Astrocyte of the cerebellum (primary cell): ENCODE measurements at regions not wholly inside any gene's neighbourhood (a gene's known extent, or its start where the extent isn't known, plus 50 kb on each side); places are given as distances from the start of the nearest gene placed in this dataset.

Experiments used
- DNase-seq: peaks from one replicate; pipeline ENCODE4 v3.0.0-alpha.2; 2011; ENCODE audit warnings: low read depth
- H3K4me3 ChIP-seq: 2 replicates; pipeline ENCODE4 v1.5.1; 2011; ENCODE audit warnings: mild to moderate bottlenecking, low read depth, low read length, moderate library complexity
- in situ Hi-C: cut with HindIII; loops from 2 replicates; pipeline ENCODE4 v1.10.0; 2017; ENCODE audit warnings: low sequenced_read_pairs
- TF ChIP-seq, protein P1 (sequence below): IDR thresholded peaks from 2 replicates; pipeline ENCODE4 v1.5.1; 2012; ENCODE audit warnings: low read length, low read depth, moderate library complexity, mild to moderate bottlenecking; ENCODE audit errors: missing control alignments

DNA sequence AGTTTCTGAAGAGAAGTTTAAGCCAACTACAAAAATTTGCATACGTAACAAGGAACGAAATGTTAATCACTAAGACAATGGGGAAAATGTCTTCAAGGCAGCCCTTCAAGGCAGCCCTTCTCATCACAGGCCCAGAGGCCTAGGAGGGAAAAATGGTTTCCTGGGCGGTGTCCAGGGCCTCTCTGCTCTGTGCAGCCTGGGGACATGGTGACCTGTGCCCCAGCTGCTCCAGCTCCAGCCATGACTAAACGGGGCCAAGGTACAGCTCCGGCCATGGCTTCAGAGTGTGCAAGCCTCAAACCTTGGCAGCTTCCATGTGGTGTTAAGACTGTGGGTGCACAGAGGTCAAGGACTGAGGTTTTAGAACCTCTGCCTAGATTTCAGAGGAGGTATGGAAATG is 325.1 kb downstream of the FRK start:
- DNase-seq, result no peak
- in situ Hi-C loops, result no loop called here
- TF ChIP-seq, protein P1, sequence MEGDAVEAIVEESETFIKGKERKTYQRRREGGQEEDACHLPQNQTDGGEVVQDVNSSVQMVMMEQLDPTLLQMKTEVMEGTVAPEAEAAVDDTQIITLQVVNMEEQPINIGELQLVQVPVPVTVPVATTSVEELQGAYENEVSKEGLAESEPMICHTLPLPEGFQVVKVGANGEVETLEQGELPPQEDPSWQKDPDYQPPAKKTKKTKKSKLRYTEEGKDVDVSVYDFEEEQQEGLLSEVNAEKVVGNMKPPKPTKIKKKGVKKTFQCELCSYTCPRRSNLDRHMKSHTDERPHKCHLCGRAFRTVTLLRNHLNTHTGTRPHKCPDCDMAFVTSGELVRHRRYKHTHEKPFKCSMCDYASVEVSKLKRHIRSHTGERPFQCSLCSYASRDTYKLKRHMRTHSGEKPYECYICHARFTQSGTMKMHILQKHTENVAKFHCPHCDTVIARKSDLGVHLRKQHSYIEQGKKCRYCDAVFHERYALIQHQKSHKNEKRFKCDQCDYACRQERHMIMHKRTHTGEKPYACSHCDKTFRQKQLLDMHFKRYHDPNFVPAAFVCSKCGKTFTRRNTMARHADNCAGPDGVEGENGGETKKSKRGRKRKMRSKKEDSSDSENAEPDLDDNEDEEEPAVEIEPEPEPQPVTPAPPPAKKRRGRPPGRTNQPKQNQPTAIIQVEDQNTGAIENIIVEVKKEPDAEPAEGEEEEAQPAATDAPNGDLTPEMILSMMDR, result no peak
- H3K4me3 ChIP-seq, result no peak overlapping the region

DNA sequence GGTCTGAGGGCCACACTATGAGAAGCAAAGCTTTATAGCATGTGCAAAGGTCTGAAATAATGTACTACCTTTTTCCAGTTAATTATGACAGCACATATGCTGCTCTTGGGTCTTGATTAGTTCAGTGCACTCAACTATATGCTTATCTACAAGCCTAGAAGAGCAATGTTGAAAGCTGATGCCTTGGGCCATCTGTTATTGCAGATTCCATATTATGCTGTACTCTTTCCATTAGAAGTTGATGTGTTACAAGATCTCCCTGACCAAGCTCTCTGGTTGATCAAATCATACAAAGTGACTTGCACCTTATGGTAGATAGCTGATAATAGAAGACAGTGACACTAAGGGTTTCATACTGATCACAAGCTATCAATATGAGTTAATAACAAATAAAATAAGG is 327.3 kb downstream of the FRK start:
- no peak overlapping the region for H3K4me3 ChIP-seq

DNA sequence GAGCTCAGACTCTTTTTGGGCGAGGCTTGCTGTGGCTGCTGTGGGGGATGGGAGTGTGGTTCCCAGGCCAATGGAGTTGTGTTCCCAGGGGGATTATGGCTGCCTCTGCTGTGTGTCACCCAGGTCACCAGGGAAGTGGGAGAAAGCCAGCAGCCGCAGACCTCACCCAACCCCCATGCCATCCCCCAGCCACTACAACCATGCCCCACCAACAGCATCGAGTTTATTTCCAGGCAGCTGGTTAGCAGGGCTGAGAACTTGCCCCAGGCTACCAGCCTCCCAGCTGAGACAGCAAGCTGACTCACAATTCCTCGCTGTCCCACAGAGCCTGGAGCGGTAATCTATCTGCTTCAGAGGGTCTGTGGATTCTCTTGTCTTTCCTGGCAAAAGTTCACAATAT is 331.7 kb downstream of the FRK start:
- H3K4me3 ChIP-seq, result no peak overlapping the region
- no peak for DNase-seq
- TF ChIP-seq, protein P1, result no peak
- in situ Hi-C loops, result no loop called here

More for the DNA sequence above, 327.3 kb downstream of the FRK start:
- TF ChIP-seq, protein P1, result no peak
- in situ Hi-C loops, result no loop called here
- DNase-seq, result no peak

DNA sequence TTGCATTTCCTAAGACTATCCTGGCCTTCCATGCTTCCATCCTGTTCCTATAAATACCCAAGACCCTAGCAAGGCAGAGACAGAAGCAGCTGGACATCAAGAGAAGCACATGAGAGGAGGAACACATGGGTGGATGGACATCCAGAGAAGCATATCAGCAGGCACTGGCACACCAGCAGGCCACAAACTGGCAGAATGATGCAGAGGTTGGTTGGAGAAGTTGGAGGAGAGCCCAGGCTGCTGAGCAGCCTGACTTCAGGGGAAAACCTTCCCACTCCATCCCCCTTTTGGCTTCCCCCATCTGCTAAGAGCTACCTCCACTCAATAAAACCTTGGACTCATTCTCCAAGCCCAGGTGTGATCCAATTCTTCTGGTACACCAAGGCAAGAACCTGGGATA is 332.5 kb downstream of the FRK start:
- TF ChIP-seq, protein P1, result no peak
- no peak for DNase-seq
- H3K4me3 ChIP-seq, result no peak overlapping the region
- in situ Hi-C loops, result no loop called here

DNA sequence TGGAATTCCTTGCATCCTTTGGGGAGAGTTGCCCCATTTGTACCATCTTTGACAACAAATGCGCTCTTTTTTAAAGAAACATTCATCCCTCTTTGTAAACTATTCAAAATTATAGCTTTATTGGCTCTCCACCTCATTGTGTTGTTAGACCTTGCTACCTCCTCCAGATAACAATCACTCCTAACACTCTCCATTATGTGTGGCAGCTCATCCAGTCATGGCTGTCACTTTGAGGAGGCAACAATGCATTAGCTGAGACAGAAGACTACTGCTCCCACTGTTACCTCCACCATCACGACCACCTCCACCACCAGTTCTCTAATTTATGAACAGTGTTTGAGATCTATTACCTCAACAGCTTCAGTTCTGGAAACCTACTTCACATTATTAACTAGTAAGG is 339.1 kb downstream of the FRK start:
- TF ChIP-seq, protein P1, result no peak
- no peak for DNase-seq
- in situ Hi-C loops, result no loop called here
- no peak overlapping the region for H3K4me3 ChIP-seq

DNA sequence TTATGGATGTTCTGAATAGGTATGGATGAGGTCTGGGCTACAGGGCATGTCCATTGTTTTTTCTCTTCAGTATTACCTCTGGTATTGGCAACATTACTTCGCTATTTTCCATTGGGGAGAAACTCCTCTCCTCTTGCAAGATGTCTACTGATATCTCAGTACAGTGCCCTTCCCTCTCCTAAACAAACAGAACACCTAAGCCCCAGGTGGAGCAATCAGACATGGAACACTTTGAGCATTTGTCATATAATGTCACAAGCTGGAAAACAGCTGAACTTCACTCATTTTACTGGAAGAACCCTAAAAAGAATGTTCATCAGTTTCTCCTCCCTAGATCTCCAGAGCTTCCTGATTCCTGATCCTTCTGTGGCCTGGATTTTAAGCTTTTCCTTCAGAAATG is 339.8 kb downstream of the FRK start:
- in situ Hi-C loops, result no loop called here
- no peak for DNase-seq
- TF ChIP-seq, protein P1, result no peak
- H3K4me3 ChIP-seq, result no peak overlapping the region

DNA sequence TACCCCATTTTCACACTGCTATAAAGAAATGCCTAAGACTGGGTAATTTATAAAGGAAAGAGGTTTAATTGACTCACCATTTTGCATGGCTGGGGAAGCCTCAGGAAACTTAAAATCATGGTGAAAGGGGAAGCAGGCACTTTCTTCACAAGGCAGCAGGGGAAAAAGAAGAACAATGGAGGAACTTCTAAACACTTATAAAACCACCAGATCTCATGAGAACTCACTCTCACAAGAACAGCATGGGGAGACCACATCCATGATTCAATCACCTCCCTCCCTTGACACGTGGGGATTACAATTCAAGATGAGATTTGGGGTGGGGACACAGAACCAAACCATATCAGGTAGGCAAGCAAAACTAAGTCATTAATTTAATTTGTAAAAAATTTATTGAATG is 343.2 kb downstream of the FRK start:
- no peak for DNase-seq
- H3K4me3 ChIP-seq, result no peak overlapping the region
- in situ Hi-C loops, result no loop called here
- TF ChIP-seq, protein P1, result no peak
